T-helper 17 cell (primary cell): ENCODE measurements at regions not wholly inside any gene's neighbourhood (a gene's known extent, or its start where the extent isn't known, plus 50 kb on each side); places are given as distances from the start of the nearest gene placed in this dataset.

ENCODE experiments used
- ATAC-seq: fragments of 150-1000 bp; cut with Tn5 transposase; 2 replicates; pipeline ENCODE4 v1.10.0; 2021; ENCODE audit warnings: mild to moderate bottlenecking, moderate library complexity
- DNase-seq, 3 donors: peaks; one replicate each; pipeline versions ENCODE4 v3.0.0 to v3.0.0-alpha.2; 2020 to 2021
- H3K9me3 ChIP-seq: one replicate; pipeline ENCODE4 v1.7.0; 2013; ENCODE audit warnings: low read length, mild to moderate bottlenecking; ENCODE audit not compliant: control insufficient read depth, poor library complexity, severe bottlenecking
- H3K27ac Mint-ChIP-seq: one replicate; pipeline ENCODE4 v1.8.0; 2022; ENCODE audit warnings: mild to moderate bottlenecking, moderate library complexity, mixed read lengths
- H3K27me3 Mint-ChIP-seq: one replicate; pipeline ENCODE4 v1.8.0; 2022; ENCODE audit warnings: mixed read lengths
- H3K36me3 Mint-ChIP-seq: one replicate; pipeline ENCODE4 v1.8.0; 2022; ENCODE audit warnings: low read depth, mixed read lengths
- H3K4me1 Mint-ChIP-seq: one replicate; pipeline ENCODE4 v1.8.0; 2022; ENCODE audit warnings: mild to moderate bottlenecking, mixed read lengths
- H3K4me3 Mint-ChIP-seq: one replicate; pipeline ENCODE4 v1.8.0; 2022; ENCODE audit warnings: mild to moderate bottlenecking, moderate library complexity, mixed read lengths

GRCh38 chr9:12166518-12166917 lies 526.7 kb upstream of the TYRP1 start:
- no peaks in the 10 kb centered on the region for H3K27me3 Mint-ChIP-seq
- no peaks in the 10 kb centered on the region for H3K4me1 Mint-ChIP-seq
- no peak for DNase-seq
- no peak overlapping the region for H3K27ac Mint-ChIP-seq
- no peak overlapping the region for H3K4me3 Mint-ChIP-seq
- H3K36me3 Mint-ChIP-seq = no peaks in the 10 kb centered on the region
- peaks cover 3% of the 10 kb centered on the region for H3K9me3 ChIP-seq
- no peak for ATAC-seq

- Mint-ChIP-seq H3K36me3 (no peaks in the 10 kb centered on the region), H3K4me3 (no peak overlapping the region), H3K27me3 (no peaks in the 10 kb centered on the region), H3K4me1 (no peaks in the 10 kb centered on the region), H3K27ac (no peak overlapping the region)
- ATAC-seq (no peak), DNase-seq (no peak)
- H3K9me3 ChIP-seq = peaks cover 3% of the 10 kb centered on the region
Observed at GRCh38 chr9:12170456-12170855, 522.7 kb upstream of the TYRP1 start.

- no peaks in the 10 kb centered on the region for H3K9me3 ChIP-seq
- H3K36me3 Mint-ChIP-seq = no peaks in the 10 kb centered on the region
- no peaks in the 10 kb centered on the region for H3K27me3 Mint-ChIP-seq
- no peak overlapping the region for H3K27ac Mint-ChIP-seq
- no peaks in the 10 kb centered on the region for H3K4me1 Mint-ChIP-seq
- no peak overlapping the region for H3K4me3 Mint-ChIP-seq
- ATAC-seq (no peak), DNase-seq (no peak)
Observed at GRCh38 chr9:12178634-12179033, 514.6 kb upstream of the TYRP1 start.

- Mint-ChIP-seq H3K27ac (no peak overlapping the region), H3K4me1 (no peaks in the 10 kb centered on the region), H3K27me3 (no peaks in the 10 kb centered on the region), H3K4me3 (no peak overlapping the region), H3K36me3 (no peaks in the 10 kb centered on the region)
- H3K9me3 ChIP-seq = peaks cover 3% of the 10 kb centered on the region
- no peak for ATAC-seq
- no peak for DNase-seq
Observed at GRCh38 chr9:12182806-12183205, 510.4 kb upstream of the TYRP1 start.

GRCh38 chr9:12183321-12183720 lies 509.9 kb upstream of the TYRP1 start:
- Mint-ChIP-seq H3K4me1 (no peaks in the 10 kb centered on the region), H3K36me3 (no peaks in the 10 kb centered on the region), H3K27me3 (no peaks in the 10 kb centered on the region), H3K4me3 (no peak overlapping the region), H3K27ac (no peak overlapping the region)
- H3K9me3 ChIP-seq = peaks cover 3% of the 10 kb centered on the region
- DNase-seq (no peak), ATAC-seq (no peak)

GRCh38 chr9:12185856-12186255 lies 507.3 kb upstream of the TYRP1 start:
- Mint-ChIP-seq H3K27ac (no peak overlapping the region), H3K36me3 (no peaks in the 10 kb centered on the region), H3K4me3 (no peak overlapping the region), H3K27me3 (no peaks in the 10 kb centered on the region), H3K4me1 (no peaks in the 10 kb centered on the region)
- ATAC-seq (no peak), DNase-seq (no peak)
- H3K9me3 ChIP-seq = peaks cover 3% of the 10 kb centered on the region

GRCh38 chr9:12191630-12192029 lies 501.6 kb upstream of the TYRP1 start:
- H3K9me3 ChIP-seq = no peaks in the 10 kb centered on the region
- H3K36me3 Mint-ChIP-seq = no peaks in the 10 kb centered on the region
- no peak overlapping the region for H3K4me3 Mint-ChIP-seq
- DNase-seq (no peak), ATAC-seq (no peak)
- no peaks in the 10 kb centered on the region for H3K4me1 Mint-ChIP-seq
- no peak overlapping the region for H3K27ac Mint-ChIP-seq
- no peaks in the 10 kb centered on the region for H3K27me3 Mint-ChIP-seq

- ATAC-seq = no peak
- Mint-ChIP-seq H3K36me3 (no peaks in the 10 kb centered on the region), H3K27ac (no peak overlapping the region), H3K4me3 (no peak overlapping the region), H3K27me3 (no peaks in the 10 kb centered on the region), H3K4me1 (no peaks in the 10 kb centered on the region)
- H3K9me3 ChIP-seq = no peaks in the 10 kb centered on the region
- no peak for DNase-seq
Observed at GRCh38 chr9:12194731-12195130, 498.5 kb upstream of the TYRP1 start.

GRCh38 chr9:12195456-12195855 lies 497.7 kb upstream of the TYRP1 start:
- DNase-seq = no peak
- no peaks in the 10 kb centered on the region for H3K36me3 Mint-ChIP-seq
- H3K27me3 Mint-ChIP-seq = no peaks in the 10 kb centered on the region
- H3K4me1 Mint-ChIP-seq = no peaks in the 10 kb centered on the region
- H3K27ac Mint-ChIP-seq = no peak overlapping the region
- no peaks in the 10 kb centered on the region for H3K9me3 ChIP-seq
- ATAC-seq = no peak
- H3K4me3 Mint-ChIP-seq = no peak overlapping the region

- ATAC-seq (no peak), DNase-seq (no peak)
- Mint-ChIP-seq H3K36me3 (no peaks in the 10 kb centered on the region), H3K4me1 (no peaks in the 10 kb centered on the region), H3K4me3 (no peak overlapping the region), H3K27me3 (no peaks in the 10 kb centered on the region), H3K27ac (no peak overlapping the region)
- no peaks in the 10 kb centered on the region for H3K9me3 ChIP-seq
Observed at GRCh38 chr9:12204512-12204911, 488.7 kb upstream of the TYRP1 start.

GRCh38 chr9:12212860-12213259 lies 480.3 kb upstream of the TYRP1 start:
- no peaks in the 10 kb centered on the region for H3K27me3 Mint-ChIP-seq
- DNase-seq = no peak
- no peaks in the 10 kb centered on the region for H3K4me1 Mint-ChIP-seq
- H3K4me3 Mint-ChIP-seq = no peak overlapping the region
- H3K36me3 Mint-ChIP-seq = no peaks in the 10 kb centered on the region
- peaks cover 2% of the 10 kb centered on the region for H3K9me3 ChIP-seq
- H3K27ac Mint-ChIP-seq = no peak overlapping the region
- no peak for ATAC-seq

GRCh38 chr9:12221470-12221869 lies 471.7 kb upstream of the TYRP1 start:
- H3K4me1 Mint-ChIP-seq = no peaks in the 10 kb centered on the region

GRCh38 chr9:12224449-12224848 lies 468.7 kb upstream of the TYRP1 start:
- ATAC-seq = no peak
- Mint-ChIP-seq H3K4me3 (no peak overlapping the region), H3K4me1 (no peaks in the 10 kb centered on the region), H3K27me3 (no peaks in the 10 kb centered on the region), H3K27ac (no peak overlapping the region), H3K36me3 (no peaks in the 10 kb centered on the region)
- no peak for DNase-seq
- H3K9me3 ChIP-seq = no peaks in the 10 kb centered on the region

More at GRCh38 chr9:12221470-12221869, 471.7 kb upstream of the TYRP1 start:
- H3K27me3 Mint-ChIP-seq = no peaks in the 10 kb centered on the region
- no peaks in the 10 kb centered on the region for H3K36me3 Mint-ChIP-seq
- H3K4me3 Mint-ChIP-seq = no peak overlapping the region
- no peak for DNase-seq
- ATAC-seq = no peak
- no peaks in the 10 kb centered on the region for H3K9me3 ChIP-seq
- H3K27ac Mint-ChIP-seq = no peak overlapping the region

GRCh38 chr9:12230708-12231107 lies 462.5 kb upstream of the TYRP1 start:
- no peaks in the 10 kb centered on the region for H3K9me3 ChIP-seq
- no peak for DNase-seq
- no peak overlapping the region for H3K4me3 Mint-ChIP-seq
- no peaks in the 10 kb centered on the region for H3K27me3 Mint-ChIP-seq
- ATAC-seq = no peak
- no peaks in the 10 kb centered on the region for H3K36me3 Mint-ChIP-seq
- no peak overlapping the region for H3K27ac Mint-ChIP-seq
- H3K4me1 Mint-ChIP-seq = no peaks in the 10 kb centered on the region

- no peaks in the 10 kb centered on the region for H3K4me1 Mint-ChIP-seq
Observed at GRCh38 chr9:12231832-12232231, 461.4 kb upstream of the TYRP1 start.

More at GRCh38 chr9:12231832-12232231, 461.4 kb upstream of the TYRP1 start:
- ATAC-seq = no peak
- no peaks in the 10 kb centered on the region for H3K9me3 ChIP-seq
- Mint-ChIP-seq H3K27ac (no peak overlapping the region), H3K4me3 (no peak overlapping the region), H3K36me3 (no peaks in the 10 kb centered on the region), H3K27me3 (no peaks in the 10 kb centered on the region)
- DNase-seq = no peak
